Progenitor cell of endocrine pancreas (in vitro differentiated cells): ENCODE measurements at regions not wholly inside any gene's neighbourhood (a gene's known extent, or its start where the extent isn't known, plus 50 kb on each side); places are given as distances from the start of the nearest gene placed in this dataset.
"Not testable (repeated sequence)": the region's sequence is repeated elsewhere in the genome, so short reads cannot be mapped to it uniquely, and the experiment has no call there.

Experiments
- DNase-seq: peaks from one replicate; pipeline ENCODE4 v3.0.0; 2021; ENCODE audit warnings: low spot score; ENCODE audit not compliant: unreplicated experiment
- H3K27ac Mint-ChIP-seq: 2 replicates; pipeline ENCODE4 v1.8.0; 2021; ENCODE audit warnings: mild to moderate bottlenecking, moderate library complexity, mixed read lengths
- H3K27me3 Mint-ChIP-seq: 2 replicates; pipeline ENCODE4 v1.8.0; 2021; ENCODE audit warnings: mixed read lengths
- H3K36me3 Mint-ChIP-seq: 2 replicates; pipeline ENCODE4 v1.8.0; 2022; ENCODE audit warnings: mixed read lengths; ENCODE audit not compliant: insufficient read depth
- H3K4me1 Mint-ChIP-seq: 2 replicates; pipeline ENCODE4 v1.8.0; 2021; ENCODE audit warnings: low read depth, mixed read lengths
- H3K4me3 Mint-ChIP-seq: 2 replicates; pipeline ENCODE4 v1.8.0; 2021; ENCODE audit warnings: low read depth, mild to moderate bottlenecking, moderate library complexity, mixed read lengths
- H3K9me3 Mint-ChIP-seq: 2 replicates; pipeline ENCODE4 v1.8.0; 2021; ENCODE audit warnings: low read depth, mixed read lengths
- TF ChIP-seq, protein P1 (sequence below): fragments of 200-600 bp; sonication (generic); IDR thresholded peaks from one replicate; pipeline ENCODE4 v1.5.0; 2021; ENCODE audit warnings: antibody characterized with exemption, mild to moderate bottlenecking; ENCODE audit not compliant: unreplicated experiment

DNA sequence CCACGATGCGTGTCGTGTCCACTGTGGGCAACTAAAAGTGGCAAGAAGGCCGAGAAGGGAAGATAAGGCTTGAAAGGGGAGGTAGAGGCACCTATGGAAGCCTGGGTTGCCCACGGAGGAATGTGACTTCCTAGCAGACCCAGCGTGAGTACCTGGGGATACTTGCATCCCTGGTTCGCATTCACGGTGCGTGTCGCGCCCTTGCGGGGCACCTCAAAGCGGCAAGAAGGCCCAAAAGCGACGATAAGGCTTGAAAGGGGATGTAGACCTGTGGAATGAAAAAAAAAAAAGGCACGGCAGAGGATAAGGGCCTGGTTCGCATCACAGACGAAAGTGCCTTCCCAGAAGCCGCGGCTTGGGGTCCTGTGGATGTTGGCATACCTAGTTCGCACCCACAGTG is 282.9 kb downstream of the ALG10 start:
- Mint-ChIP-seq H3K27ac (no peak overlapping the region), H3K9me3 (peaks cover 94% of the 10 kb centered on the region), H3K27me3 (no peaks in the 10 kb centered on the region), H3K36me3 (peaks cover 18% of the 10 kb centered on the region), H3K4me1 (no peaks in the 10 kb centered on the region), H3K4me3 (no peak overlapping the region)
- TF ChIP-seq, protein P1, sequence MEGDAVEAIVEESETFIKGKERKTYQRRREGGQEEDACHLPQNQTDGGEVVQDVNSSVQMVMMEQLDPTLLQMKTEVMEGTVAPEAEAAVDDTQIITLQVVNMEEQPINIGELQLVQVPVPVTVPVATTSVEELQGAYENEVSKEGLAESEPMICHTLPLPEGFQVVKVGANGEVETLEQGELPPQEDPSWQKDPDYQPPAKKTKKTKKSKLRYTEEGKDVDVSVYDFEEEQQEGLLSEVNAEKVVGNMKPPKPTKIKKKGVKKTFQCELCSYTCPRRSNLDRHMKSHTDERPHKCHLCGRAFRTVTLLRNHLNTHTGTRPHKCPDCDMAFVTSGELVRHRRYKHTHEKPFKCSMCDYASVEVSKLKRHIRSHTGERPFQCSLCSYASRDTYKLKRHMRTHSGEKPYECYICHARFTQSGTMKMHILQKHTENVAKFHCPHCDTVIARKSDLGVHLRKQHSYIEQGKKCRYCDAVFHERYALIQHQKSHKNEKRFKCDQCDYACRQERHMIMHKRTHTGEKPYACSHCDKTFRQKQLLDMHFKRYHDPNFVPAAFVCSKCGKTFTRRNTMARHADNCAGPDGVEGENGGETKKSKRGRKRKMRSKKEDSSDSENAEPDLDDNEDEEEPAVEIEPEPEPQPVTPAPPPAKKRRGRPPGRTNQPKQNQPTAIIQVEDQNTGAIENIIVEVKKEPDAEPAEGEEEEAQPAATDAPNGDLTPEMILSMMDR = no peak
- DNase-seq = no peak

DNA sequence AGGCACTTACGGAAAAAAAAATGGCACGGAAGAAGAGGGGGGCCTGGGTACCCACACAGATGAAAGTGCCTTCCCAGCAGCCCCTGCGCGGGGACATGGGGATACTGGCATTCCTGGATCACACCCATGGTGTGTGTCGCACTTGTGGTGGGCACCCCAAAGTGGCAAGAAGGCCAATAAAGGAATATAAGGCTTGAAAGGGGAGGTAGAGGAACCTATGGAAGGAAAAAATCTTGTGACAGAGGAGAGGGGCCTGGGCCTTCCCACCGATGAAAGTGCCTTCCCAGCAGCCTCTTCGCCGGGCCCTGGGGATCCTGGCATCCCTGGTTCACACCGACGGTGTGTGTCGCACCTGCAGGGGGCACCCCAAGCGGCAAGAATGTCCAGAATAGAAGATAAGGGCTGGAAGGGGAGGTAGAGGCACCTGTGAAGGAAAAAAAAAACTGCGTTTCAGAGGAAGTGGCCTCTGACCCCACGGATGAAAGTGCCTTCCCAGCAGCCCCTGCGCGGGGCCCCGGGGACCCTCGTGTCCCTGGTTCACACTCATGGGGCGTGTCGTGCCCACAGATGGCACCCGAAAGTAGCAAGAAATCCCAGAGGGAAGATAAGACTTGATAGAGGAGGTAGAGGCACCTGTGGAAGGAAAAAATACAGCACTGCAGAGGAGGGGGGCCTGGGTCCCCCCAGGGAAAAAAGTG is 284.0 kb downstream of the ALG10 start:
- Mint-ChIP-seq H3K4me1 (no peaks in the 10 kb centered on the region), H3K27ac (peak overlapping the region; percentile 30), H3K4me3 (no peak overlapping the region), H3K36me3 (peaks cover 16% of the 10 kb centered on the region), H3K27me3 (no peaks in the 10 kb centered on the region), H3K9me3 (peaks cover 92% of the 10 kb centered on the region)
- TF ChIP-seq, protein P1 = no peak
- no peak for DNase-seq

DNA sequence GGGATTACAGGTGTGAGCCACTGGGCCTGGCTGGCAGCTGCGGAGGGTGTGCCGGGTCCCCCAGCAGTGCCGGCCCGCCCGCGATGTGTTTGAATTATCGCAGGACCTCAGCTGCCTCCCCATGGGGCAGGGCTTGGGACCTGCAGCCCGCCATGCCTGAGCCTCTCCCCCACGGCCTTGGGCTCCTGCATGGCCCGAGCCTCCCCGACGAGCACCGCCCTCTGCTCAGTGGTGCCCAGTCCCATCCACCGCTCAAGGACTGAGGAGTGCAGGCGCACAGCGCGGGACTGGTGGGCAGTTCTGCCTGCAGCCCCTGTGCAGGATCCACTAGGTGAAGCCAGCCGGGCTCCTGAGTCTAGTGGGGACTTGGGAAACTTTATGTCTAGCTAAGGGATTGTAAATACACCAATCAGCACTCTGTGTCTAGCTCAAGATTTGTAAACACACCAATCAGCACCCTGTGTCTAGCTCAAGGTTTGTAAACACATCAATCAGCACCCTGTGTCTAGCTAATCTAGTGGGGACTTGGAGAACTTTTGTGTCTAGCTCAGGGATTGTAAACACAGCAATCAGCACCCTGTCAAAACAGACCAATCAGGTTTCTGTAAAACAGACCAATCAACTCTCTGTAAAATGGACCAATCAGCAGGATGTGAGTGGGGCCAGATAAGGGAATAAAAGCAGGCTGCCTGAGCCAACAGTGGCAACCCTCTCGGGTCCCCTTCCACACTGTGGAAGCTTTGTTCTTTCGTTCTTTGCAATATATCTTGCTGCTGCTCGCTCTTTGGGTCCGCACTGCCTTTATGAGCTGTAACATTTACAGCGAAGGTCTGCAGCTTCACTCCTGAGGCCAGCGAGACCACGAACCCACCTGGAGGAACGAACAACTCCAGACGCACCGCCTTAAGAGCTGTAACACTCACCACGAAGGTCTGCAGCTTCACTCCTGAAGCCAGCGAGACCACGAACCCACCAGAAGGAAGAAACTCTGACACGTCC is 287.8 kb downstream of the ALG10 start:
- H3K36me3 Mint-ChIP-seq = peaks cover 29% of the 10 kb centered on the region
- H3K27ac Mint-ChIP-seq, H3K4me1 Mint-ChIP-seq, H3K27me3 Mint-ChIP-seq, H3K4me3 Mint-ChIP-seq, DNase-seq: not testable (repeated sequence)
- peaks cover 92% of the 10 kb centered on the region for H3K9me3 Mint-ChIP-seq

DNA sequence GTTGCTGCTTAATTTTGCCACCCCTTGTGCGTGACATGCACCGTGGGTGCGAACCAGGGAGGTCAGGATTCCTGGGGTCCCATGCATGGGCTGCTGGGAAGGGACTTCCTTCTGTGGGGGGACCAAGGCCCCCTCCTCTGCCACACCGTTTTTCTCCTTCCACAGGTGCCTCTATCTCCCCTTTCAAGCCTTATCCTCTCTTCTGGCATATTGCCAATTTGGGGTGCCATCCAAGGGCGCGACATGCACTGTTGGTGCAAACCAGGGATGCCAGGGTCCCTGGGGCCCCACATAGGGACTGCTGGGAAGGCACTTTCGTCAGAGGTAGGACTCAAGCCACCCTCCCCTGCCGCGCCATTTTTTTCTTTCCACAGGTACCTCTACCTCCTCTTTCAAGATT is 289.0 kb downstream of the ALG10 start:
- no peaks in the 10 kb centered on the region for H3K27me3 Mint-ChIP-seq
- TF ChIP-seq, protein P1 = no peak
- peaks cover 92% of the 10 kb centered on the region for H3K9me3 Mint-ChIP-seq
- H3K36me3 Mint-ChIP-seq = peaks cover 31% of the 10 kb centered on the region
- H3K4me3 Mint-ChIP-seq = no peak overlapping the region
- no peaks in the 10 kb centered on the region for H3K4me1 Mint-ChIP-seq
- no peak for DNase-seq
- H3K27ac Mint-ChIP-seq = no peak overlapping the region

DNA sequence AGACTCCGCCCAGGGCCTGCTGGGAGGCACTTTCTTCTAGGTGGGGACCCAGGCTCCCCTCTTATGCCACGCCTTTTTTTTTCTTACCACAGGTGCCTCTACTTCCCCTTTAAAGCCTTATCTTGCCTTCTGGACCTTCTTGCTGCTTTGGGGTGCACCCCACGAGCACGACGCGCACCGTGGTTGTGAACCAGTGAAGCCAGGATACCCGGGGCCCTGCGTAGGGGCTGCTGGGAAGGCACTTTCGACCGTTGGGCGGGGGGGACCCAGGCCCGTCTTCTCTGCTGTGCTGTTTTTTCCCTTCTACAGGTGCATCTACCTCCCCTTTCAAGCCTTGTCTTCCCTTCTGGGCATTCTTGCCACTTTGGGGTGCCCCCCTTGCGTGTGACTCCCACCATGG is 305.4 kb downstream of the ALG10 start:
- Mint-ChIP-seq H3K27ac (no peak overlapping the region), H3K27me3 (no peaks in the 10 kb centered on the region), H3K9me3 (peaks cover 94% of the 10 kb centered on the region), H3K4me3 (no peak overlapping the region), H3K36me3 (peaks cover 32% of the 10 kb centered on the region), H3K4me1 (no peaks in the 10 kb centered on the region)
- TF ChIP-seq, protein P1 = no peak
- no peak for DNase-seq
